HG03039 (cell line): ENCODE measurements at regions not wholly inside any gene's neighbourhood (a gene's known extent, or its start where the extent isn't known, plus 50 kb on each side); places are given as distances from the start of the nearest gene placed in this dataset.

Source experiments
- ATAC-seq: cut with Tn5 transposase; IDR thresholded peaks from one replicate; pipeline ENCODE4 v1.9.1; 2021; ENCODE audit warnings: mild to moderate bottlenecking, moderate library complexity; ENCODE audit not compliant: unreplicated experiment

GRCh38 chr10:33819206-33819605, 484.7 kb upstream of the NRP1 start:
- ATAC-seq, result no peak

DNA sequence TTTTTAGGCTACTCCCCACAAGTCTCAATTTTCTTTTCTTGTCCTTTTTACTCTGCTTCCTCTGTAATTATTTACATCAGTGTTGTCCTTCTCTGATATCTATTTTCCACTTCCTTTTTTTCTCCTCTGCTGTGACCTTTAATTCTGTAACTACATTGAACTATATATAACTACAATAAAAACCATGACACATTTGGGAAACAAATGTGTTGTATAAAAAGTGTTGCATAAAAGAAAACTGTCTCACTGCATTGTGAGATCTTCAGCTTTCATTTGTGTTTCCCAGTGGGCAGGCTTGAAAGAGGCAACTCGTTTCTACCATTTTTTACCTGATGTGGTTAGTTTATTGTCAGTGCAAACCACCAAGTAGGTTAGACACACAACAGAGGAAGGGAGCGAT, 483.9 kb upstream of the NRP1 start:
- ATAC-seq, result no peak

DNA sequence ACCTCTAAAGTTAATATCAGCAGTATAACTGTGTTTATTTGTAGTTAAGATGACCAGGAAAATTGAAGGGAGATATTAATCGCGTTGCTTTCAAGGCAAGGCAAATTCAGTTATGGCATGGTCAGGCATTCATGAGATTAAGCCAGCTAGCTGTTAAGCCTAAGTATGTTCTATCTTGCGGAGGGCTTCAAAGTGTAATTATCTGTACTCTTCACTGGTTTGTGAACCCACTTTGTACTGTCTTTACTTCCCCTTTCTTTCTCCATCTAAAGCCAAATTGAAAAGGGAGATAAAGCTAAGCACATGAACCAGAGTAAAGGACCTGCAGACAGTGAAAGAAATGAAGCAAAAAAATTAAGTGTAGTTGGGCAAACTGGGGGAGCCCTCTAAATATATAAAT, 483.1 kb upstream of the NRP1 start:
- ATAC-seq, result no peak

- ATAC-seq, result no peak
Observed at GRCh38 chr10:33815776-33816175, 481.3 kb upstream of the NRP1 start.

- ATAC-seq, result no peak
Observed at GRCh38 chr10:33813871-33814270, 479.4 kb upstream of the NRP1 start.

DNA sequence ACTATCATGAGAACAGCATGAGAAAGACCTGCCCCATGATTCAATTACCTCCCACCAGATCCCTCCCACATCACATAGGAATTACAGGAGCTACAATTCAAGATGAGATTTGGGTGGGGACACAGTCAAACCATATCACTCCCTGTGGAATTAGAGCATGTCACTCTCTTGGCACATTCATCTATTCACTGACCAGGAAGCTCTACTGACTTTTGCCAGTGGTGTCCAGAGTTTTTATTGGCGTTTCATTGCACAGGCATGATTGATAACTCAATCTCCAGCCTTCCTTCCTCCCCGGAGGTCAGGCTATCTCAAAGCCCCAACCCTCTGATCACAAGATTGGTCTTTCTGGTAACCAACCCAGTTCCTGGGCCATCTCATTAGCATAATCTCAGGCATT, 478.9 kb upstream of the NRP1 start:
- ATAC-seq, result no peak

DNA sequence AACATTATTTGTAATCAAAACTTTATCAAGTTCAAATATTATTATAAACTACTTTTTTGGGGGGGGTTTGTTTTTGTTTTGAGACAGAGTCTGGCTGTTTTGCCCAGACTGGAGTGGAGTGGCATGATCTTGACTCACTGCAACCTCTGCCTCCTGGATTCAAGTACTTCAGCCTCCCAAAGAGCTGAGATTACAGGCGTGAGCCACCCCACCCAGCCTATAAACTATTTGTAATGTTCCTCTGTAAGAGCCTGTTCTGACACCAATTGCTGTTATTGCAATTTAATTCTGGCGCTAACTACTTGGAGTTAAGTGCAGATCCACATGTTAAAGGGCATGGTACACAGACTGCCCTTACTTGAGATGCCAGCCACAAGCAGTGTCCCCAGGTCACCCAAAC, 478.1 kb upstream of the NRP1 start:
- no peak for ATAC-seq

DNA sequence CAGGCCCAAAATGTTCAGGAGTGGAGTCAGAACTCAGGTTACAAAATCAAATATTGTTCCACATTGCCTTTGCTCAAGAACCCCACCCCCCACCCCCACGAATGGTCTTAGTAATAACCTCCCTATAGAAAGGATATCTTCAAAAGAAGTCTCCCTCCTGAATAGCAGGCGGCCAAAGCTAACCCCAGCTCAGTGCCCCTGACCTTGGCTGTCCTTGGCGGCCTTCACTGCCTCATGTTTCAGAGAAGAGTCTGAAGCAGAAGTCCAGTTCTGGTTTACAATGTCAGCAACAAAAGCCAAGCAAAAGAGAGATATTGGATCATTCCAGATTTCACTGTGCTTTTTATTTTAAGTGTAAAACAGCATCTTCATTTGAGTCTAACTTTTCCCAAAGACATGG, 476.5 kb upstream of the NRP1 start:
- ATAC-seq, result no peak

DNA sequence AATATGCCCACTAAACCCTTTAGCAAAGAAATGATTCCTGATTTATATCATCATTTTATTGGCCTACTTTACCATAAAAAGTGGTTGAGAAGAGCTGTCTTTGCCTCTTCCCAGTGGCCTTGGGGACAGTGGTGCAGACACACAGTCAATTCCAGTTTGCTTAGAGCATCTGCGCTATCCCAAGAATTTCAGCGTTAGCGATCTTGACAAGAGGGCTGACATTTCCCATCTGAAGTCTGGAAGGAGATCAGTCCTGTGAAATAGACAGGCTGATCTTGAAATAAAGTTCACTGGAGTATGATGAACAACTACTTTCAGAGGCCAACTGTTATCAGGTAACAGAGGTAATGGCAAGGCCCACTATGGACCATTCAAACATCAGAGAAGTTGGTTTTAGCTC, 475.3 kb upstream of the NRP1 start:
- ATAC-seq, result no peak

DNA sequence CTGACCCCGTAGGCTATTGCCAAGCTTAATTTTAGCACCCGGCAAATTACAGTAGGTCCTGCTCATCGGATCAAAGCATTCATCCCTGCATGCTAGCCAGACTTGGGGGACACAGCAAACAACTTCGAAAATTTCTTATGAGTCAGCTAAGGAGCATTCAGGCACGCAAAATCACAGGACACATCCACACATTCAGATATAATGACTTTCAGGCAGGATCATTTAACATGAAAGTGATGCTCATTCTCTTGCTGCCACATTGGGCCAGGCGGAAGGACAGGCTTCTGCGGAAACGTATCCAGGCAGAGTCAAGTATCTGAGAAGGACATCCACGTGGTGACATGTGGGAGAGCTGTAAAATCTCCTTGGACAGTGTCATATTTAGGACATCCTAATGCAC, 474.0 kb upstream of the NRP1 start:
- no peak for ATAC-seq

GRCh38 chr10:33807531-33808359, 473.3 kb upstream of the NRP1 start:
- ATAC-seq, result no peak

- ATAC-seq, result no peak
Observed at GRCh38 chr10:33805831-33806230, 471.4 kb upstream of the NRP1 start.

GRCh38 chr10:33804584-33804983, 470.1 kb upstream of the NRP1 start:
- no peak for ATAC-seq

DNA sequence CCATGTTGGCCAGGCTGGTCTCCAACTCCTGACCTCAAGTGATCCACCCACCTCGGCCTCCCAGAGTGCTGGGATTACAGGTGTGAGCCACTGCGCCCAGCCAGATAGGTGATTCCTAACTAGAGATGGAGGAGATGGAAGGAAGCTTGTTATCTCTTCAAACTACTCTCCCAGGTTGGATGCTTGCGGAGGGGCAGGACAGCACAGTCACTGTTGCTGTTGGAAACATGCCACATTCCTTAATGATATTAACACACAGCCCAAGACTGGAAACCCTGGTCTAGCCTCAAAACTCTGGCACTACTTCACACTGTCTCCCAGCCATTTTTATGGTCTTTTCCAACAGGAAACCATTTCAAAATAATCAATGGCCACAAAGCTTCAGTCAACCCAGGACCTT, 468.8 kb upstream of the NRP1 start:
- ATAC-seq, result no peak

- no peak for ATAC-seq
Observed at GRCh38 chr10:33802566-33802965, 468.1 kb upstream of the NRP1 start.

DNA sequence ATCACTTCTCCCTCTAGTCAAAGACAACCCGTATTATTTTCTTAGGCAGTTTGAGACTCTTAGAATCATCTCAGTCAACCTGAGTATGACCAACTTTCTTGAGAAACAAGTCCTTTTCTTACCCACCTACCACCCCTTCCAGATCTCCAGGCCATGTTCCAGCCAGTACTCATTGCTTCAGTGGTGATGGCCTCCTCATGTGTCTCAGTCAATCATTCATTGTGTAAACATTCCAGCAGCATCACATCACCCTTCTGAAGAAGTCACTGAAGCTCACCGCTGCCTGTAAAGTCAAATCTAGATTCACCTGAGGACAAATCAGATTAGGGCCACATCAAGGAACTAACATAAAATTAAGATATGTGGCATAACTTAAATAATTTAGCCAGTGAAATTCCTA, 467.2 kb upstream of the NRP1 start:
- no peak for ATAC-seq

DNA sequence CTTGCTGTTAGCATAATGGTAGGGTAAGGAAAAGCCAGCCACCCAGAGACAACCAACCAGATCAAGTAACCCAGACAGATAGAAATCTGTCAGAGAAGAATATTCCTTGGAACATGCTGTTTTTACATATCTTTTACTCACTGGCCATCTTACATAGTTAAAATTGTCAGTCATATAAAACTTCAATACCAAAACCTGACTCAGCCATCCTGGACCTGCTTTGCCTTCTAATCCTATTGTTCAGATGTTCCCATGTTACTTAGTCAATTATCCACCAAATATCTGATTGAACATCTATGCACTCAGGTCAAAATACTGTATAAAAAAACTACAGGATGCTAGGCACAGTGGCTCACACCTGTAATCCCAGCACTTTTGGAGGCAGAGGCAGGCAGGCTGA, 466.5 kb upstream of the NRP1 start:
- no peak for ATAC-seq

GRCh38 chr10:33800545-33800944, 466.1 kb upstream of the NRP1 start:
- no peak for ATAC-seq

DNA sequence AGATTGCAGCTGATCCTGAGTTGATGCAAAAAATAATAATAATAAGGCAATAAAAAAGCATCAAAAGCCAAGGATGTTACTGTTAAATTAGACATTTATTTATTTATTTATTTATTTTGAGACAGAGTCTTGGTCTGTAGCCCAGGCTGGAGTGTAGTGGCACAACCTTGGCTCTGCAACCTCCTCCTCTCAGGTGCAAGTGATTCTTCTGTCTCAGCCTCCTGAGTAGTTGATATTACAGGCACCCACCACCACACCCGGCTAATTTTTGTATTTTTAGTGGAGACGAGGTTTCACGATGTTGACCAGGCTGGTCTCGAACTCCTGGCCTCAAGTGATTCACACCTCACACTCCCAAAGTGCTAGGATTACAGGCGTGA, 465.5 kb upstream of the NRP1 start:
- no peak for ATAC-seq

DNA sequence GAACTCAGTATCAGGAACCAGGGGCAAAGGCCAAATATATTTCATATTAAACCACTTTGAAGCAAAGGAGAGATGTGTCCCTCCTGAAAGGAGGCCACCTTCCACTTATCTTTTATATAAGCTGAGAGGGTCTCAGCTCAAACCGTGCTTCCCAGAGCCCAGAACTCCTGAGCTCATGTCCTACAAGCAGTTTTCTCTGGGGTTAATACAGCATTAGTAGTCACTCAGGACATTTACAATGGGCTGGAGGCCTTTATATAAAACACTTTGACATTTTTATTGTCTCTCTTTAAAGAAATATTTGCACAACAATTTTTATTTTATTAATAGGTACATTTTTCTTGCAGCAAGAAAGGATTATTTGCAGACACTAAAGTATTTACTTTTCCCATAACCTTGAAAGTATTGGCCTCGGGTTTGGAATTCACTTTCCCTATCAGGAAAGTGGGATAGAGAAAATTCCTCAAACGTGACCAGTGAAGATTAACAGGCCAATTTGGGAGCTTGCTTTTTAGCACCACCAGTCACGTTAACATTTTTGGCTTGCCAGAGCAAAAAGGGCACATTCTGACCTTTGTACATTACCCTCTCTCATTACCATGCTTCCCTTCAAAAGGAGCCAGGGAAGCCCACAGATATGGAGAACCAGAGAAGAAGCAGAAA, 464.9 kb upstream of the NRP1 start:
- no peak for ATAC-seq

GRCh38 chr10:33798754-33799153, 464.3 kb upstream of the NRP1 start:
- no peak for ATAC-seq

GRCh38 chr10:33796680-33797079, 462.2 kb upstream of the NRP1 start:
- ATAC-seq, result no peak

- ATAC-seq, result no peak
Observed at GRCh38 chr10:33795529-33795928, 461.1 kb upstream of the NRP1 start.
